ENCODE measurements at regions not wholly inside any gene's neighbourhood (a gene's known extent, or its start where the extent isn't known, plus 50 kb on each side); places are given as distances from the start of the nearest gene placed in this dataset.
"Not testable (repeated sequence)": the region's sequence is repeated elsewhere in the genome, so short reads cannot be mapped to it uniquely, and the experiment has no call there.

GRCh38 chrX:118215346-118215745 lies 98.7 kb upstream of the KLHL13 start:
- DNase-seq (ENCODE audit: low spot score), result no peak

- DNase-seq (ENCODE audit: low spot score), result no peak
These were observed 99.5 kb upstream of the KLHL13 start for GRCh38 chrX:118216087-118216486.

GRCh38 chrX:118216509-118216908 lies 99.9 kb upstream of the KLHL13 start:
- no peak for DNase-seq (ENCODE audit: low spot score)

GRCh38 chrX:118218079-118218478 lies 101.5 kb upstream of the KLHL13 start:
- no peak for DNase-seq (ENCODE audit: low spot score)

GRCh38 chrX:118218940-118219339 lies 102.3 kb upstream of the KLHL13 start:
- DNase-seq (ENCODE audit: low spot score), result no peak

- no peak for DNase-seq (ENCODE audit: low spot score)
These were observed 103.3 kb upstream of the KLHL13 start for GRCh38 chrX:118219866-118220265.

GRCh38 chrX:118220509-118220908 lies 103.9 kb upstream of the KLHL13 start:
- no peak for DNase-seq (ENCODE audit: low spot score)

- DNase-seq (ENCODE audit: low spot score), result no peak
These were observed 104.7 kb upstream of the KLHL13 start for GRCh38 chrX:118221270-118221669.

GRCh38 chrX:118221733-118222132 lies 105.1 kb upstream of the KLHL13 start:
- no peak for DNase-seq (ENCODE audit: low spot score)

GRCh38 chrX:118222421-118222820 lies 105.8 kb upstream of the KLHL13 start:
- no peak for DNase-seq (ENCODE audit: low spot score)

- DNase-seq (ENCODE audit: low spot score), result no peak
These were observed 109.3 kb upstream of the KLHL13 start for GRCh38 chrX:118225711-118226428.

GRCh38 chrX:118228041-118228440 lies 111.4 kb upstream of the KLHL13 start:
- no peak for DNase-seq (ENCODE audit: low spot score)

GRCh38 chrX:118228456-118228855 lies 111.8 kb upstream of the KLHL13 start:
- DNase-seq (ENCODE audit: low spot score), result no peak

GRCh38 chrX:118231464-118231863 lies 114.4 kb upstream of the WDR44 start:
- no peak for DNase-seq (ENCODE audit: low spot score)

- DNase-seq (ENCODE audit: low spot score), result no peak
These were observed 106.6 kb upstream of the WDR44 start for GRCh38 chrX:118239178-118239870.

- DNase-seq (ENCODE audit: low spot score), result no peak
These were observed 105.8 kb upstream of the WDR44 start for GRCh38 chrX:118239913-118240698.

GRCh38 chrX:118246961-118247360 lies 98.9 kb upstream of the WDR44 start:
- DNase-seq (ENCODE audit: low spot score), result not testable (repeated sequence)

GRCh38 chrX:118249146-118249545 lies 96.8 kb upstream of the WDR44 start:
- no peak for DNase-seq (ENCODE audit: low spot score)

- DNase-seq (ENCODE audit: low spot score), result no peak
These were observed 95.5 kb upstream of the WDR44 start for GRCh38 chrX:118250445-118250844.

GRCh38 chrX:118251271-118251670 lies 94.6 kb upstream of the WDR44 start:
- no peak for DNase-seq (ENCODE audit: low spot score)

GRCh38 chrX:118252967-118253366 lies 92.9 kb upstream of the WDR44 start:
- DNase-seq (ENCODE audit: low spot score), result no peak

GRCh38 chrX:118254611-118255010 lies 91.3 kb upstream of the WDR44 start:
- DNase-seq (ENCODE audit: low spot score), result peak; percentile 17

- DNase-seq (ENCODE audit: low spot score), result no peak
These were observed 90.0 kb upstream of the WDR44 start for GRCh38 chrX:118255921-118256320.
